GM23338 (cell line): ENCODE measurements at regions not wholly inside any gene's neighbourhood (a gene's known extent, or its start where the extent isn't known, plus 50 kb on each side); places are given as distances from the start of the nearest gene placed in this dataset.

Experiments
- ATAC-seq: fragments of 200-7000 bp; cut with Tn5 transposase; 3 replicates; pipeline ENCODE4 v1.9.1; 2020
- DNase-seq: peaks from one replicate; pipeline ENCODE4 v3.0.0-alpha.2; 2015; ENCODE audit warnings: low spot score
- H2AFZ ChIP-seq: fragments of 200-600 bp; sonication (generic); 2 replicates; pipeline ENCODE4 v1.8.0; 2016; ENCODE audit warnings: antibody characterized with exemption, mild to moderate bottlenecking, moderate library complexity
- H3F3A ChIP-seq: fragments of 200-600 bp; sonication (generic); replicated peaks from 2 replicates; pipeline ENCODE4 v1.8.0; 2017; ENCODE audit warnings: antibody characterized with exemption, mixed run types, low read depth
- H3K27ac ChIP-seq: fragments of 200-600 bp; sonication (generic); 2 replicates; pipeline ENCODE4 v1.6.1; 2016; ENCODE audit warnings: low read depth
- H3K27me3 ChIP-seq: fragments of 200-600 bp; sonication (generic); 2 replicates; pipeline ENCODE4 v1.8.0; 2016; ENCODE audit warnings: mild to moderate bottlenecking, mixed run types, moderate library complexity; ENCODE audit not compliant: insufficient read depth
- H3K36me3 ChIP-seq: fragments of 200-600 bp; sonication (generic); 2 replicates; pipeline ENCODE4 v1.8.0; 2016; ENCODE audit warnings: mild to moderate bottlenecking; ENCODE audit not compliant: insufficient read depth
- H3K4me1 ChIP-seq: fragments of 200-600 bp; sonication (generic); 2 replicates; pipeline ENCODE4 v1.8.0; 2016; ENCODE audit warnings: mild to moderate bottlenecking, moderate library complexity; ENCODE audit not compliant: insufficient read depth
- H3K4me2 ChIP-seq: fragments of 200-600 bp; sonication (generic); 2 replicates; pipeline ENCODE4 v1.7.1; 2017; ENCODE audit warnings: mixed run types
- H3K4me3 ChIP-seq: fragments of 200-600 bp; sonication (generic); 2 replicates; pipeline ENCODE4 v1.6.1; 2016; ENCODE audit warnings: mixed run types
- H3K79me2 ChIP-seq: fragments of 200-600 bp; sonication (generic); replicated peaks from 2 replicates; pipeline ENCODE4 v1.8.0; 2017; ENCODE audit warnings: mild to moderate bottlenecking; ENCODE audit not compliant: insufficient read depth
- H3K9me2 ChIP-seq: fragments of 200-600 bp; sonication (generic); 2 replicates; pipeline ENCODE4 v1.8.0; 2017; ENCODE audit not compliant: insufficient read depth
- H4K20me1 ChIP-seq: fragments of 200-600 bp; sonication (generic); replicated peaks from 2 replicates; pipeline ENCODE4 v1.8.0; 2017; ENCODE audit warnings: mild to moderate bottlenecking; ENCODE audit not compliant: insufficient read depth
- H3K27ac Mint-ChIP-seq: 2 replicates; pipeline ENCODE4 v1.8.0; 2020; ENCODE audit warnings: inconsistent platforms, mild to moderate bottlenecking, moderate library complexity, mixed read lengths
- H3K27me3 Mint-ChIP-seq: 3 replicates; pipeline ENCODE4 v1.8.0; 2022; ENCODE audit warnings: low read depth, mild to moderate bottlenecking, moderate library complexity, mixed read lengths, inconsistent platforms; ENCODE audit not compliant: insufficient read depth, poor library complexity
- H3K36me3 Mint-ChIP-seq: 3 replicates; pipeline ENCODE4 v1.8.0; 2021; ENCODE audit warnings: low read depth, mild to moderate bottlenecking, inconsistent platforms, moderate library complexity, mixed read lengths
- H3K4me1 Mint-ChIP-seq: 3 replicates; pipeline ENCODE4 v1.8.0; 2020; ENCODE audit warnings: mild to moderate bottlenecking, inconsistent platforms, mixed read lengths
- H3K4me3 Mint-ChIP-seq: 3 replicates; pipeline ENCODE4 v1.8.0; 2021; ENCODE audit warnings: moderate library complexity, mild to moderate bottlenecking, inconsistent platforms, mixed read lengths
- H3K9me3 Mint-ChIP-seq: 3 replicates; pipeline ENCODE4 v1.8.0; 2020; ENCODE audit warnings: moderate library complexity, mild to moderate bottlenecking, inconsistent platforms, mixed read lengths
- CREB1 ChIP-seq: fragments of 250-450 bp; sonication (Bioruptor Pico); IDR thresholded peaks from 2 replicates; pipeline ENCODE4 v1.5.0; 2020; ENCODE audit warnings: low read depth, mild to moderate bottlenecking, moderate library complexity
- CTCF ChIP-seq, 2 experiments: fragments of 200-600 bp in 1 of 2; sonication (generic) in 1 of 2; conservative IDR thresholded peaks; 2 replicates each; pipeline versions ENCODE4 v1.5.1 to v1.6.1; 2016 to 2017; ENCODE audit warnings: antibody characterized with exemption in 2 of 2, low read depth in 2 of 2, mild to moderate bottlenecking in 2 of 2, moderate library complexity in 1 of 2
- EZH2 ChIP-seq: fragments of 200-600 bp; sonication (generic); IDR thresholded peaks from one replicate; pipeline ENCODE4 v1.8.0; 2017; ENCODE audit warnings: antibody characterized with exemption, mild to moderate bottlenecking, low read depth; ENCODE audit not compliant: unreplicated experiment
- POLR2AphosphoS5 ChIP-seq: IDR thresholded peaks from 2 replicates; pipeline ENCODE4 v1.6.1; 2016; ENCODE audit warnings: antibody characterized with exemption, low read depth
- ZNF114 ChIP-seq: fragments of 250-450 bp; sonication (Bioruptor Pico); IDR thresholded peaks from 2 replicates; pipeline ENCODE4 v1.5.0; 2020; ENCODE audit warnings: mild to moderate bottlenecking, moderate library complexity
- ZNF331 ChIP-seq: fragments of 250-450 bp; sonication (Bioruptor Pico); IDR thresholded peaks from 2 replicates; pipeline ENCODE4 v1.5.0; 2020; ENCODE audit warnings: low read depth, mild to moderate bottlenecking, moderate library complexity
- TF ChIP-seq, protein P1 (sequence below): IDR thresholded peaks from one replicate; pipeline ENCODE4 v1.6.1; 2018; ENCODE audit warnings: antibody characterized with exemption; ENCODE audit not compliant: unreplicated experiment
- TF ChIP-seq, protein P2 (sequence below): fragments of 250-450 bp; sonication (Bioruptor Pico); IDR thresholded peaks from 2 replicates; pipeline ENCODE4 v1.5.0; 2020; ENCODE audit warnings: mild to moderate bottlenecking, moderate library complexity
- TF ChIP-seq, protein P3 (sequence below): IDR thresholded peaks from 2 replicates; pipeline ENCODE4 v1.6.1; 2016; ENCODE audit warnings: antibody characterized with exemption

- Histone ChIP-seq H4K20me1 (no peaks in the 10 kb centered on the region), H3K27ac (no peak overlapping the region), H3K4me2 (no peak overlapping the region), H3F3A (no peaks in the 10 kb centered on the region), H3K9me2 (no peaks in the 10 kb centered on the region), H3K36me3 (no peaks in the 10 kb centered on the region), H3K79me2 (no peaks in the 10 kb centered on the region), H3K27me3 (no peaks in the 10 kb centered on the region), H3K4me1 (peaks cover 4% of the 10 kb centered on the region; the same call in 1 of the 2 replicates), H3K4me3 (no peak overlapping the region), H2AFZ (no peak overlapping the region)
- ATAC-seq (no peak), DNase-seq (no peak)
- Mint-ChIP-seq H3K9me3 (no peaks in the 10 kb centered on the region), H3K36me3 (no peaks in the 10 kb centered on the region), H3K27me3 (peaks cover 2% of the 10 kb centered on the region), H3K4me3 (no peak overlapping the region), H3K27ac (no peak overlapping the region), H3K4me1 (peaks cover 9% of the 10 kb centered on the region)
- TF ChIP-seq, protein P1, sequence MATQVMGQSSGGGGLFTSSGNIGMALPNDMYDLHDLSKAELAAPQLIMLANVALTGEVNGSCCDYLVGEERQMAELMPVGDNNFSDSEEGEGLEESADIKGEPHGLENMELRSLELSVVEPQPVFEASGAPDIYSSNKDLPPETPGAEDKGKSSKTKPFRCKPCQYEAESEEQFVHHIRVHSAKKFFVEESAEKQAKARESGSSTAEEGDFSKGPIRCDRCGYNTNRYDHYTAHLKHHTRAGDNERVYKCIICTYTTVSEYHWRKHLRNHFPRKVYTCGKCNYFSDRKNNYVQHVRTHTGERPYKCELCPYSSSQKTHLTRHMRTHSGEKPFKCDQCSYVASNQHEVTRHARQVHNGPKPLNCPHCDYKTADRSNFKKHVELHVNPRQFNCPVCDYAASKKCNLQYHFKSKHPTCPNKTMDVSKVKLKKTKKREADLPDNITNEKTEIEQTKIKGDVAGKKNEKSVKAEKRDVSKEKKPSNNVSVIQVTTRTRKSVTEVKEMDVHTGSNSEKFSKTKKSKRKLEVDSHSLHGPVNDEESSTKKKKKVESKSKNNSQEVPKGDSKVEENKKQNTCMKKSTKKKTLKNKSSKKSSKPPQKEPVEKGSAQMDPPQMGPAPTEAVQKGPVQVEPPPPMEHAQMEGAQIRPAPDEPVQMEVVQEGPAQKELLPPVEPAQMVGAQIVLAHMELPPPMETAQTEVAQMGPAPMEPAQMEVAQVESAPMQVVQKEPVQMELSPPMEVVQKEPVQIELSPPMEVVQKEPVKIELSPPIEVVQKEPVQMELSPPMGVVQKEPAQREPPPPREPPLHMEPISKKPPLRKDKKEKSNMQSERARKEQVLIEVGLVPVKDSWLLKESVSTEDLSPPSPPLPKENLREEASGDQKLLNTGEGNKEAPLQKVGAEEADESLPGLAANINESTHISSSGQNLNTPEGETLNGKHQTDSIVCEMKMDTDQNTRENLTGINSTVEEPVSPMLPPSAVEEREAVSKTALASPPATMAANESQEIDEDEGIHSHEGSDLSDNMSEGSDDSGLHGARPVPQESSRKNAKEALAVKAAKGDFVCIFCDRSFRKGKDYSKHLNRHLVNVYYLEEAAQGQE, result no peak
- no peak for TF ChIP-seq CTCF (conservative IDR thresholded peaks at IDR 0.05; ENCODE audit: low read depth in 2 of 2)
- TF ChIP-seq EZH2, result no peak
- TF ChIP-seq, protein P2, sequence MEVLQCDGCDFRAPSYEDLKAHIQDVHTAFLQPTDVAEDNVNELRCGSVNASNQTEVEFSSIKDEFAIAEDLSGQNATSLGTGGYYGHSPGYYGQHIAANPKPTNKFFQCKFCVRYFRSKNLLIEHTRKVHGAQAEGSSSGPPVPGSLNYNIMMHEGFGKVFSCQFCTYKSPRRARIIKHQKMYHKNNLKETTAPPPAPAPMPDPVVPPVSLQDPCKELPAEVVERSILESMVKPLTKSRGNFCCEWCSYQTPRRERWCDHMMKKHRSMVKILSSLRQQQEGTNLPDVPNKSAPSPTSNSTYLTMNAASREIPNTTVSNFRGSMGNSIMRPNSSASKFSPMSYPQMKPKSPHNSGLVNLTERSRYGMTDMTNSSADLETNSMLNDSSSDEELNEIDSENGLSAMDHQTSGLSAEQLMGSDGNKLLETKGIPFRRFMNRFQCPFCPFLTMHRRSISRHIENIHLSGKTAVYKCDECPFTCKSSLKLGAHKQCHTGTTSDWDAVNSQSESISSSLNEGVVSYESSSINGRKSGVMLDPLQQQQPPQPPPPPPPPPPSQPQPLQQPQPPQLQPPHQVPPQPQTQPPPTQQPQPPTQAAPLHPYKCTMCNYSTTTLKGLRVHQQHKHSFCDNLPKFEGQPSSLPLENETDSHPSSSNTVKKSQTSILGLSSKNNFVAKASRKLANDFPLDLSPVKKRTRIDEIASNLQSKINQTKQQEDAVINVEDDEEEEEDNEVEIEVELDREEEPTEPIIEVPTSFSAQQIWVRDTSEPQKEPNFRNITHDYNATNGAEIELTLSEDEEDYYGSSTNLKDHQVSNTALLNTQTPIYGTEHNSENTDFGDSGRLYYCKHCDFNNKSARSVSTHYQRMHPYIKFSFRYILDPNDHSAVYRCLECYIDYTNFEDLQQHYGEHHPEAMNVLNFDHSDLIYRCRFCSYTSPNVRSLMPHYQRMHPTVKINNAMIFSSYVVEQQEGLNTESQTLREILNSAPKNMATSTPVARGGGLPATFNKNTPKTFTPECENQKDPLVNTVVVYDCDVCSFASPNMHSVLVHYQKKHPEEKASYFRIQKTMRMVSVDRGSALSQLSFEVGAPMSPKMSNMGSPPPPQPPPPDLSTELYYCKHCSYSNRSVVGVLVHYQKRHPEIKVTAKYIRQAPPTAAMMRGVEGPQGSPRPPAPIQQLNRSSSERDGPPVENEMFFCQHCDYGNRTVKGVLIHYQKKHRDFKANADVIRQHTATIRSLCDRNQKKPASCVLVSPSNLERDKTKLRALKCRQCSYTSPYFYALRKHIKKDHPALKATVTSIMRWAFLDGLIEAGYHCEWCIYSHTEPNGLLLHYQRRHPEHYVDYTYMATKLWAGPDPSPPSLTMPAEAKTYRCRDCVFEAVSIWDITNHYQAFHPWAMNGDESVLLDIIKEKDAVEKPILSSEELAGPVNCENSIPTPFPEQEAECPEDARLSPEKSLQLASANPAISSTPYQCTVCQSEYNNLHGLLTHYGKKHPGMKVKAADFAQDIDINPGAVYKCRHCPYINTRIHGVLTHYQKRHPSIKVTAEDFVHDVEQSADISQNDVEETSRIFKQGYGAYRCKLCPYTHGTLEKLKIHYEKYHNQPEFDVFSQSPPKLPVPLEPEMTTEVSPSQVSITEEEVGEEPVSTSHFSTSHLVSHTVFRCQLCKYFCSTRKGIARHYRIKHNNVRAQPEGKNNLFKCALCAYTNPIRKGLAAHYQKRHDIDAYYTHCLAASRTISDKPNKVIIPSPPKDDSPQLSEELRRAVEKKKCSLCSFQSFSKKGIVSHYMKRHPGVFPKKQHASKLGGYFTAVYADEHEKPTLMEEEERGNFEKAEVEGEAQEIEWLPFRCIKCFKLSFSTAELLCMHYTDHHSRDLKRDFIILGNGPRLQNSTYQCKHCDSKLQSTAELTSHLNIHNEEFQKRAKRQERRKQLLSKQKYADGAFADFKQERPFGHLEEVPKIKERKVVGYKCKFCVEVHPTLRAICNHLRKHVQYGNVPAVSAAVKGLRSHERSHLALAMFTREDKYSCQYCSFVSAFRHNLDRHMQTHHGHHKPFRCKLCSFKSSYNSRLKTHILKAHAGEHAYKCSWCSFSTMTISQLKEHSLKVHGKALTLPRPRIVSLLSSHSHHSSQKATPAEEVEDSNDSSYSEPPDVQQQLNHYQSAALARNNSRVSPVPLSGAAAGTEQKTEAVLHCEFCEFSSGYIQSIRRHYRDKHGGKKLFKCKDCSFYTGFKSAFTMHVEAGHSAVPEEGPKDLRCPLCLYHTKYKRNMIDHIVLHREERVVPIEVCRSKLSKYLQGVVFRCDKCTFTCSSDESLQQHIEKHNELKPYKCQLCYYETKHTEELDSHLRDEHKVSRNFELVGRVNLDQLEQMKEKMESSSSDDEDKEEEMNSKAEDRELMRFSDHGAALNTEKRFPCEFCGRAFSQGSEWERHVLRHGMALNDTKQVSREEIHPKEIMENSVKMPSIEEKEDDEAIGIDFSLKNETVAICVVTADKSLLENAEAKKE (CRISPR knock-in tag), result no peak
- no peak for TF ChIP-seq ZNF331 (CRISPR knock-in tag)
- no peak for TF ChIP-seq CREB1 (CRISPR knock-in tag)
- TF ChIP-seq POLR2AphosphoS5, result no peak
- TF ChIP-seq, protein P3, sequence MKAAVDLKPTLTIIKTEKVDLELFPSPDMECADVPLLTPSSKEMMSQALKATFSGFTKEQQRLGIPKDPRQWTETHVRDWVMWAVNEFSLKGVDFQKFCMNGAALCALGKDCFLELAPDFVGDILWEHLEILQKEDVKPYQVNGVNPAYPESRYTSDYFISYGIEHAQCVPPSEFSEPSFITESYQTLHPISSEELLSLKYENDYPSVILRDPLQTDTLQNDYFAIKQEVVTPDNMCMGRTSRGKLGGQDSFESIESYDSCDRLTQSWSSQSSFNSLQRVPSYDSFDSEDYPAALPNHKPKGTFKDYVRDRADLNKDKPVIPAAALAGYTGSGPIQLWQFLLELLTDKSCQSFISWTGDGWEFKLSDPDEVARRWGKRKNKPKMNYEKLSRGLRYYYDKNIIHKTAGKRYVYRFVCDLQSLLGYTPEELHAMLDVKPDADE, result no peak
- TF ChIP-seq ZNF114, result no peak
Measured at GRCh38 chr4:31390849-31391248, 670.7 kb downstream of the PCDH7 start.
